HepG2 (cell line): ENCODE measurements at regions not wholly inside any gene's neighbourhood (a gene's known extent, or its start where the extent isn't known, plus 50 kb on each side); places are given as distances from the start of the nearest gene placed in this dataset.

Experiments used
- CEBPG ChIP-seq: IDR thresholded peaks from 2 replicates; pipeline ENCODE4 v1.6.1; 2016
- NR2C2 ChIP-seq: sonication (generic); formaldehyde crosslinking; IDR thresholded peaks from 2 replicates; pipeline ENCODE4 v1.4.0; 2020; ENCODE audit warnings: missing genetic modification reagents, mild to moderate bottlenecking, moderate library complexity, borderline replicate concordance
- ZNF709 ChIP-seq: sonication (generic); formaldehyde crosslinking; IDR thresholded peaks from 2 replicates; pipeline ENCODE4 v1.5.0; 2020; ENCODE audit warnings: mild to moderate bottlenecking, missing genetic modification reagents
- TF ChIP-seq, protein P1 (sequence below): sonication (generic); formaldehyde crosslinking; IDR thresholded peaks from 2 replicates; pipeline ENCODE4 v1.4.0; 2020; ENCODE audit warnings: missing genetic modification reagents, borderline replicate concordance
- TF ChIP-seq, protein P2 (sequence below): sonication (generic); formaldehyde crosslinking; IDR thresholded peaks from 2 replicates; pipeline ENCODE4 v1.5.0; 2020; ENCODE audit warnings: mild to moderate bottlenecking, missing genetic modification reagents, moderate library complexity
- TF ChIP-seq, protein P3 (sequence below), 2 experiments: IDR thresholded peaks; 2 replicates each; pipeline ENCODE4 v1.6.1; 2011 to 2012; ENCODE audit warnings: low read length in 2 of 2, borderline replicate concordance in 1 of 2, low read depth in 1 of 2, mild to moderate bottlenecking in 1 of 2, moderate library complexity in 1 of 2
- TF ChIP-seq, protein P4 (sequence below), 2 experiments: sonication (generic) in 1 of 2; formaldehyde crosslinking in 1 of 2; IDR thresholded peaks; 2 replicates each; pipeline versions ENCODE4 v1.4.0 to v1.6.1; 2016 to 2020; ENCODE audit warnings: borderline replicate concordance in 1 of 2, low read depth in 1 of 2, mild to moderate bottlenecking in 1 of 2, missing genetic modification reagents in 1 of 2
- TF ChIP-seq, protein P5 (sequence below): sonication (generic); formaldehyde crosslinking; IDR thresholded peaks from 2 replicates; pipeline ENCODE4 v1.5.0; 2020; ENCODE audit warnings: missing genetic modification reagents, mild to moderate bottlenecking, borderline replicate concordance
- TF ChIP-seq, protein P6 (sequence below): sonication (generic); formaldehyde crosslinking; IDR thresholded peaks from 2 replicates; pipeline ENCODE4 v1.4.0; 2020; ENCODE audit warnings: missing genetic modification reagents

DNA sequence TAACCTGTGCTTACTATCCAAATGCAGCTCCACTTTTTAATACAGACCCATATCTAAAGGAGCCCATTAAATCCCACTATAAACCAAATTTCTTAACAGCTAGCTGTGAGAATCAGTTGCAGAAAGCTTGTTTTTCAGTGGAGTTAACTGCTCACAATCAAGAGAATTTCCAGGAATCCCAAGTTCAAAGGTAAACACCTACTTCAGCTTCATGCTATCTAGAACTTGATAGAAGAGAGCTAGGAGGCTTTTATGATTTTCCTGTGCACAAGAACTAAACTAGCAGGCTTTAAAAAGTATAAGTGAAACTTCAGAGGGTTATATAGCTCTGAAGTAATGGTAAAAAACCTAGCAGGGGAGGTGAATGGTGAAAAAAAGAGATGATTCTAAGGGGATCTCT, 96.2 kb upstream of the PABPC4L start:
- TF ChIP-seq, protein P1, sequence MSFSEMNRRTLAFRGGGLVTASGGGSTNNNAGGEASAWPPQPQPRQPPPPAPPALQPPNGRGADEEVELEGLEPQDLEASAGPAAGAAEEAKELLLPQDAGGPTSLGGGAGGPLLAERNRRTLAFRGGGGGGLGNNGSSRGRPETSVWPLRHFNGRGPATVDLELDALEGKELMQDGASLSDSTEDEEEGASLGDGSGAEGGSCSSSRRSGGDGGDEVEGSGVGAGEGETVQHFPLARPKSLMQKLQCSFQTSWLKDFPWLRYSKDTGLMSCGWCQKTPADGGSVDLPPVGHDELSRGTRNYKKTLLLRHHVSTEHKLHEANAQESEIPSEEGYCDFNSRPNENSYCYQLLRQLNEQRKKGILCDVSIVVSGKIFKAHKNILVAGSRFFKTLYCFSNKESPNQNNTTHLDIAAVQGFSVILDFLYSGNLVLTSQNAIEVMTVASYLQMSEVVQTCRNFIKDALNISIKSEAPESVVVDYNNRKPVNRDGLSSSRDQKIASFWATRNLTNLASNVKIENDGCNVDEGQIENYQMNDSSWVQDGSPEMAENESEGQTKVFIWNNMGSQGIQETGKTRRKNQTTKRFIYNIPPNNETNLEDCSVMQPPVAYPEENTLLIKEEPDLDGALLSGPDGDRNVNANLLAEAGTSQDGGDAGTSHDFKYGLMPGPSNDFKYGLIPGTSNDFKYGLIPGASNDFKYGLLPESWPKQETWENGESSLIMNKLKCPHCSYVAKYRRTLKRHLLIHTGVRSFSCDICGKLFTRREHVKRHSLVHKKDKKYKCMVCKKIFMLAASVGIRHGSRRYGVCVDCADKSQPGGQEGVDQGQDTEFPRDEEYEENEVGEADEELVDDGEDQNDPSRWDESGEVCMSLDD (CRISPR knock-in tag) = no peak
- TF ChIP-seq, protein P2, sequence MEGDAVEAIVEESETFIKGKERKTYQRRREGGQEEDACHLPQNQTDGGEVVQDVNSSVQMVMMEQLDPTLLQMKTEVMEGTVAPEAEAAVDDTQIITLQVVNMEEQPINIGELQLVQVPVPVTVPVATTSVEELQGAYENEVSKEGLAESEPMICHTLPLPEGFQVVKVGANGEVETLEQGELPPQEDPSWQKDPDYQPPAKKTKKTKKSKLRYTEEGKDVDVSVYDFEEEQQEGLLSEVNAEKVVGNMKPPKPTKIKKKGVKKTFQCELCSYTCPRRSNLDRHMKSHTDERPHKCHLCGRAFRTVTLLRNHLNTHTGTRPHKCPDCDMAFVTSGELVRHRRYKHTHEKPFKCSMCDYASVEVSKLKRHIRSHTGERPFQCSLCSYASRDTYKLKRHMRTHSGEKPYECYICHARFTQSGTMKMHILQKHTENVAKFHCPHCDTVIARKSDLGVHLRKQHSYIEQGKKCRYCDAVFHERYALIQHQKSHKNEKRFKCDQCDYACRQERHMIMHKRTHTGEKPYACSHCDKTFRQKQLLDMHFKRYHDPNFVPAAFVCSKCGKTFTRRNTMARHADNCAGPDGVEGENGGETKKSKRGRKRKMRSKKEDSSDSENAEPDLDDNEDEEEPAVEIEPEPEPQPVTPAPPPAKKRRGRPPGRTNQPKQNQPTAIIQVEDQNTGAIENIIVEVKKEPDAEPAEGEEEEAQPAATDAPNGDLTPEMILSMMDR = no peak
- TF ChIP-seq, protein P3, sequence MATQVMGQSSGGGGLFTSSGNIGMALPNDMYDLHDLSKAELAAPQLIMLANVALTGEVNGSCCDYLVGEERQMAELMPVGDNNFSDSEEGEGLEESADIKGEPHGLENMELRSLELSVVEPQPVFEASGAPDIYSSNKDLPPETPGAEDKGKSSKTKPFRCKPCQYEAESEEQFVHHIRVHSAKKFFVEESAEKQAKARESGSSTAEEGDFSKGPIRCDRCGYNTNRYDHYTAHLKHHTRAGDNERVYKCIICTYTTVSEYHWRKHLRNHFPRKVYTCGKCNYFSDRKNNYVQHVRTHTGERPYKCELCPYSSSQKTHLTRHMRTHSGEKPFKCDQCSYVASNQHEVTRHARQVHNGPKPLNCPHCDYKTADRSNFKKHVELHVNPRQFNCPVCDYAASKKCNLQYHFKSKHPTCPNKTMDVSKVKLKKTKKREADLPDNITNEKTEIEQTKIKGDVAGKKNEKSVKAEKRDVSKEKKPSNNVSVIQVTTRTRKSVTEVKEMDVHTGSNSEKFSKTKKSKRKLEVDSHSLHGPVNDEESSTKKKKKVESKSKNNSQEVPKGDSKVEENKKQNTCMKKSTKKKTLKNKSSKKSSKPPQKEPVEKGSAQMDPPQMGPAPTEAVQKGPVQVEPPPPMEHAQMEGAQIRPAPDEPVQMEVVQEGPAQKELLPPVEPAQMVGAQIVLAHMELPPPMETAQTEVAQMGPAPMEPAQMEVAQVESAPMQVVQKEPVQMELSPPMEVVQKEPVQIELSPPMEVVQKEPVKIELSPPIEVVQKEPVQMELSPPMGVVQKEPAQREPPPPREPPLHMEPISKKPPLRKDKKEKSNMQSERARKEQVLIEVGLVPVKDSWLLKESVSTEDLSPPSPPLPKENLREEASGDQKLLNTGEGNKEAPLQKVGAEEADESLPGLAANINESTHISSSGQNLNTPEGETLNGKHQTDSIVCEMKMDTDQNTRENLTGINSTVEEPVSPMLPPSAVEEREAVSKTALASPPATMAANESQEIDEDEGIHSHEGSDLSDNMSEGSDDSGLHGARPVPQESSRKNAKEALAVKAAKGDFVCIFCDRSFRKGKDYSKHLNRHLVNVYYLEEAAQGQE (IDR thresholded peaks at IDR 0.05; ENCODE audit: borderline replicate concordance in 1 of 2, low read depth in 1 of 2, low read length in 2 of 2) = no peak
- TF ChIP-seq CEBPG (CRISPR knock-in tag) (no peak), ZNF709 (no peak), NR2C2 (no peak)
- TF ChIP-seq, protein P4, sequence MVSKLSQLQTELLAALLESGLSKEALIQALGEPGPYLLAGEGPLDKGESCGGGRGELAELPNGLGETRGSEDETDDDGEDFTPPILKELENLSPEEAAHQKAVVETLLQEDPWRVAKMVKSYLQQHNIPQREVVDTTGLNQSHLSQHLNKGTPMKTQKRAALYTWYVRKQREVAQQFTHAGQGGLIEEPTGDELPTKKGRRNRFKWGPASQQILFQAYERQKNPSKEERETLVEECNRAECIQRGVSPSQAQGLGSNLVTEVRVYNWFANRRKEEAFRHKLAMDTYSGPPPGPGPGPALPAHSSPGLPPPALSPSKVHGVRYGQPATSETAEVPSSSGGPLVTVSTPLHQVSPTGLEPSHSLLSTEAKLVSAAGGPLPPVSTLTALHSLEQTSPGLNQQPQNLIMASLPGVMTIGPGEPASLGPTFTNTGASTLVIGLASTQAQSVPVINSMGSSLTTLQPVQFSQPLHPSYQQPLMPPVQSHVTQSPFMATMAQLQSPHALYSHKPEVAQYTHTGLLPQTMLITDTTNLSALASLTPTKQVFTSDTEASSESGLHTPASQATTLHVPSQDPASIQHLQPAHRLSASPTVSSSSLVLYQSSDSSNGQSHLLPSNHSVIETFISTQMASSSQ (IDR thresholded peaks at IDR 0.05; ENCODE audit: low read depth) = no peak
- TF ChIP-seq, protein P4 (CRISPR knock-in tag; IDR thresholded peaks at IDR 0.05; ENCODE audit: borderline replicate concordance) = no peak
- TF ChIP-seq, protein P5, sequence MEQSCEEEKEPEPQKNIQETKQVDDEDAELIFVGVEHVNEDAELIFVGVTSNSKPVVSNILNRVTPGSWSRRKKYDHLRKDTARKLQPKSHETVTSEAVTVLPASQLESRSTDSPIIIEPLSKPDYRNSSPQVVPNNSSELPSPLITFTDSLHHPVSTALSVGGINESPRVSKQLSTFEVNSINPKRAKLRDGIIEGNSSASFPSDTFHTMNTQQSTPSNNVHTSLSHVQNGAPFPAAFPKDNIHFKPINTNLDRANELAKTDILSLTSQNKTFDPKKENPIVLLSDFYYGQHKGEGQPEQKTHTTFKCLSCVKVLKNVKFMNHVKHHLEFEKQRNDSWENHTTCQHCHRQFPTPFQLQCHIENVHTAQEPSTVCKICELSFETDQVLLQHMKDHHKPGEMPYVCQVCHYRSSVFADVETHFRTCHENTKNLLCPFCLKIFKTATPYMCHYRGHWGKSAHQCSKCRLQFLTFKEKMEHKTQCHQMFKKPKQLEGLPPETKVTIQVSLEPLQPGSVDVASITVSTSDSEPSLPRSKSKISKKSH (CRISPR knock-in tag) = no peak
- TF ChIP-seq, protein P6, sequence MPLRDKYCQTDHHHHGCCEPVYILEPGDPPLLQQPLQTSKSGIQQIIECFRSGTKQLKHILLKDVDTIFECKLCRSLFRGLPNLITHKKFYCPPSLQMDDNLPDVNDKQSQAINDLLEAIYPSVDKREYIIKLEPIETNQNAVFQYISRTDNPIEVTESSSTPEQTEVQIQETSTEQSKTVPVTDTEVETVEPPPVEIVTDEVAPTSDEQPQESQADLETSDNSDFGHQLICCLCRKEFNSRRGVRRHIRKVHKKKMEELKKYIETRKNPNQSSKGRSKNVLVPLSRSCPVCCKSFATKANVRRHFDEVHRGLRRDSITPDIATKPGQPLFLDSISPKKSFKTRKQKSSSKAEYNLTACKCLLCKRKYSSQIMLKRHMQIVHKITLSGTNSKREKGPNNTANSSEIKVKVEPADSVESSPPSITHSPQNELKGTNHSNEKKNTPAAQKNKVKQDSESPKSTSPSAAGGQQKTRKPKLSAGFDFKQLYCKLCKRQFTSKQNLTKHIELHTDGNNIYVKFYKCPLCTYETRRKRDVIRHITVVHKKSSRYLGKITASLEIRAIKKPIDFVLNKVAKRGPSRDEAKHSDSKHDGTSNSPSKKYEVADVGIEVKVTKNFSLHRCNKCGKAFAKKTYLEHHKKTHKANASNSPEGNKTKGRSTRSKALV (CRISPR knock-in tag) = no peak
